SK-N-SH (cell line): ENCODE measurements at regions not wholly inside any gene's neighbourhood (a gene's known extent, or its start where the extent isn't known, plus 50 kb on each side); places are given as distances from the start of the nearest gene placed in this dataset.
A peak's percentile ranks its signal among the peaks of the same experiment; 100 is the strongest.

Source experiments
- CTCF ChIA-PET: fragments of 300-600, 350-600 bp; formaldehyde crosslinking; extraction: SDS; loops from one replicate; lab custom pipeline; 2021; lab: Yijun Ruan, JAX
- POLR2A ChIA-PET: fragments of 350-600 bp; sonication (Branson Sonifier 250); formaldehyde crosslinking; extraction: SDS; loops from one replicate; lab custom pipeline; 2020; ENCODE audit warnings: antibody characterized with exemption, inconsistent platforms; lab: Yijun Ruan, JAX
- DNase-seq: peaks from one replicate; pipeline ENCODE4 v3.0.0; 2012
- H2AFZ ChIP-seq: fragments of 200-600 bp; sonication (generic); 2 replicates; pipeline ENCODE4 v1.8.1; 2016; ENCODE audit warnings: antibody characterized with exemption, mild to moderate bottlenecking, low read depth
- H3F3A ChIP-seq: fragments of 200-600 bp; sonication (generic); replicated peaks from 2 replicates; pipeline ENCODE3; 2016; ENCODE audit warnings: antibody characterized with exemption, mild to moderate bottlenecking; ENCODE audit not compliant: insufficient read depth
- H3K27ac ChIP-seq, 2 experiments: fragments of 200-500 bp in 1 of 2; fragments of 200-600 bp in 1 of 2; sonication (Bioruptor generic) in 1 of 2; sonication (generic), shearing (Covaris generic) in 1 of 2; 2 replicates each; pipeline versions ENCODE4 v1.5.1 to v1.6.1; 2014 to 2016; ENCODE audit warnings: low read depth in 2 of 2, inconsistent platforms in 1 of 2, low read length in 1 of 2, mild to moderate bottlenecking in 1 of 2, mixed read lengths in 1 of 2
- H3K27me3 ChIP-seq: fragments of 200-600 bp; sonication (generic), shearing (Covaris generic); 2 replicates; pipeline ENCODE4 v1.6.1; 2016; ENCODE audit warnings: mixed run types; ENCODE audit not compliant: insufficient read depth
- H3K36me3 ChIP-seq, 2 experiments: fragments of 200-500 bp in 1 of 2; fragments of 200-600 bp in 1 of 2; sonication (Bioruptor generic) in 1 of 2; sonication (generic) in 1 of 2; replicated peaks in 1 of 2; 2 replicates each; pipeline versions ENCODE3 to v1.5.1; 2014 to 2016; ENCODE audit warnings: low read length in 1 of 2, mild to moderate bottlenecking in 1 of 2; ENCODE audit not compliant: insufficient read depth in 2 of 2, control insufficient read depth in 1 of 2
- H3K4me1 ChIP-seq, 2 experiments: fragments of 200-500 bp in 1 of 2; fragments of 200-600 bp in 1 of 2; sonication (Bioruptor generic) in 1 of 2; sonication (generic), shearing (Covaris generic) in 1 of 2; 2 replicates each; pipeline versions ENCODE4 v1.5.1 to v1.6.1; 2014 to 2016; ENCODE audit warnings: low read depth in 1 of 2, low read length in 1 of 2, mixed run types in 1 of 2; ENCODE audit not compliant: insufficient read depth in 2 of 2, control insufficient read depth in 1 of 2
- H3K4me2 ChIP-seq: fragments of 200-600 bp; sonication (generic), shearing (Covaris generic); 2 replicates; pipeline ENCODE4 v1.6.1; 2017; ENCODE audit warnings: mixed run types
- H3K4me3 ChIP-seq, 2 experiments: fragments of 200-500 bp in 1 of 2; fragments of 200-600 bp in 1 of 2; sonication (Bioruptor generic) in 1 of 2; sonication (generic), shearing (Covaris generic) in 1 of 2; 2 replicates each; pipeline versions ENCODE4 v1.5.1 to v1.8.1; 2014 to 2016; ENCODE audit warnings: low read depth in 2 of 2, inconsistent platforms in 1 of 2, low read length in 1 of 2, mild to moderate bottlenecking in 1 of 2, mixed read lengths in 1 of 2, moderate library complexity in 1 of 2
- H3K79me2 ChIP-seq: fragments of 200-600 bp; sonication (generic); 2 replicates; pipeline ENCODE4 v1.8.1; 2017; ENCODE audit warnings: mild to moderate bottlenecking; ENCODE audit not compliant: insufficient read depth
- H3K9ac ChIP-seq: fragments of 200-600 bp; sonication (generic); 2 replicates; pipeline ENCODE4 v1.6.1; 2017; ENCODE audit warnings: mixed run types
- H3K9me2 ChIP-seq: fragments of 200-600 bp; sonication (generic); 2 replicates; pipeline ENCODE4 v1.6.1; 2017; ENCODE audit warnings: mixed run types
- H3K9me3 ChIP-seq: fragments of 200-600 bp; sonication (generic); 2 replicates; pipeline ENCODE4 v1.6.1; 2017; ENCODE audit warnings: mixed run types, mild to moderate bottlenecking, moderate library complexity
- H4K20me1 ChIP-seq: fragments of 200-600 bp; sonication (generic); 2 replicates; pipeline ENCODE4 v1.6.1; 2017; ENCODE audit warnings: mild to moderate bottlenecking, mixed run types; ENCODE audit not compliant: insufficient read depth
- EZH2phosphoT487 ChIP-seq: fragments of 200-600 bp; sonication (generic); IDR thresholded peaks from 2 replicates; pipeline ENCODE4 v1.6.1; 2017; ENCODE audit warnings: low read depth, mixed run types, mild to moderate bottlenecking, antibody characterized with exemption, moderate library complexity, borderline replicate concordance
- FOSL2 ChIP-seq: IDR thresholded peaks from 2 replicates; pipeline ENCODE4 v1.4.0; 2012; ENCODE audit warnings: low read depth, mild to moderate bottlenecking, moderate library complexity, borderline replicate concordance
- FOXJ3 ChIP-seq: sonication (generic); formaldehyde crosslinking; IDR thresholded peaks from 2 replicates; pipeline ENCODE4 v1.5.1; 2020; ENCODE audit warnings: mild to moderate bottlenecking, missing genetic modification reagents
- FOXM1 ChIP-seq: IDR thresholded peaks from 2 replicates; pipeline ENCODE4 v1.4.0; 2012; ENCODE audit warnings: low read depth, mild to moderate bottlenecking
- IRF3 ChIP-seq: fragments of 150-350 bp; IDR thresholded peaks from 2 replicates; pipeline ENCODE4 v1.6.1; 2016; ENCODE audit warnings: mild to moderate bottlenecking, low read depth, low read length
- JUND ChIP-seq: IDR thresholded peaks from 2 replicates; pipeline ENCODE4 v1.4.0; 2012
- MEF2A ChIP-seq: IDR thresholded peaks from 2 replicates; pipeline ENCODE4 v1.4.0; 2012; ENCODE audit warnings: low read depth, borderline replicate concordance
- NFIC ChIP-seq: IDR thresholded peaks from 2 replicates; pipeline ENCODE4 v1.4.0; 2012; ENCODE audit warnings: borderline replicate concordance
- PBX3 ChIP-seq: IDR thresholded peaks from 2 replicates; pipeline ENCODE4; 2012
- POLR2AphosphoS5 ChIP-seq: IDR thresholded peaks from 2 replicates; pipeline ENCODE4 v1.6.1; 2012; ENCODE audit warnings: low read depth, low read length
- TAF1 ChIP-seq: IDR thresholded peaks from 2 replicates; pipeline ENCODE4 v1.6.1; 2012; ENCODE audit warnings: low read depth, mild to moderate bottlenecking, low read length, moderate library complexity, borderline replicate concordance
- TEAD4 ChIP-seq: IDR thresholded peaks from 2 replicates; pipeline ENCODE4 v1.4.0; 2012; ENCODE audit warnings: mild to moderate bottlenecking, borderline replicate concordance; ENCODE audit not compliant: insufficient read depth
- ZBTB33 ChIP-seq: IDR thresholded peaks from 2 replicates; pipeline ENCODE4 v1.4.0; 2012; ENCODE audit warnings: low read depth, borderline replicate concordance
- WGBS: methylation state at CpG from one replicate; pipeline ENCODE4 v1.1.6; 2017; ENCODE audit warnings: low lambda C conversion rate; 5-methylcytosine and 5-hydroxymethylcytosine counted together

DNA sequence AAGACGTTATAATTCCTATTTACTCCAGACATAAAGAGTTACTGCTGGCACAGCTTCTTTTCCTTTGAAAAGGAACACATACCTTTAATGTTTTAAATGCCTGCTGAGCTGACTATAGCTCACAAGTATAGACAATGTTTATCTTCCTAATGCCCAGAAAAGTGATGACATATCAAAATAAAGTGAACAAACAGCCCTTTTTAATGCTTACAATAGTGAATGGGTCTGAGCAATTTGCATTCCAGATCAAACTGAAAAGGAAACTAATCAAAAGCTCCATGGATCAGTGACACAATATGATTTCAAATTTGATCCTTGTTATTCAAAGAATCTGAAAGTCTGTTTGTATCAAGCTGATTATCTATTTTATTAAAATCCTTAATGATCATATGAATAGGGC lies 233.6 kb upstream of the SEMA3E start:
- Histone ChIP-seq H4K20me1 (no peaks in the 10 kb centered on the region), H2AFZ (peak overlapping the region; percentile 68; the same call in 1 of the 2 replicates), H3K9me3 (no peaks in the 10 kb centered on the region), H3F3A (no peaks in the 10 kb centered on the region), H3K79me2 (no peaks in the 10 kb centered on the region), H3K4me3 (no peak overlapping the region), H3K27ac (no peak overlapping the region), H3K4me1 (no peaks in the 10 kb centered on the region), H3K4me2 (no peak overlapping the region), H3K27me3 (no peaks in the 10 kb centered on the region), H3K9me2 (no peaks in the 10 kb centered on the region), H3K36me3 (no peaks in the 10 kb centered on the region), H3K9ac (no peak overlapping the region)
- ChIA-PET CTCF (interaction anchor here (0.7 kb wide), 2 partner anchors 17 to 54 kb away, joined by 3 to 4 read pairs; no protein-coding TSS in a partner anchor), POLR2A (no interaction called here)
- TF ChIP-seq FOXM1 (no peak), FOSL2 (0 out of 2 replicates have a peak, but pooled peaks have one; percentile 5), POLR2AphosphoS5 (no peak), MEF2A (0 out of 2 replicates have a peak, but pooled peaks have one; percentile 9), ZBTB33 (no peak), TAF1 (no peak)
- WGBS, result 59% methylated on average over 1 of the region's 1 CpG
- no peak for DNase-seq

- H3K4me3 ChIP-seq, result no peak overlapping the region
- no peaks in the 10 kb centered on the region for H3K9me2 ChIP-seq
- no peak overlapping the region for H2AFZ ChIP-seq
- H3K4me1 ChIP-seq, result no peaks in the 10 kb centered on the region
- no peak overlapping the region for H3K4me2 ChIP-seq
- H3K27ac ChIP-seq, result no peak overlapping the region
- H3K9ac ChIP-seq, result no peak overlapping the region
- no peaks in the 10 kb centered on the region for H3K9me3 ChIP-seq
- no peaks in the 10 kb centered on the region for H3K27me3 ChIP-seq
- POLR2A ChIA-PET, result no interaction called here
- H3K79me2 ChIP-seq, result no peaks in the 10 kb centered on the region
- H3K36me3 ChIP-seq, result no peaks in the 10 kb centered on the region
- CTCF ChIA-PET, result interaction anchor here (1.1 to 1.7 kb wide), 2 partner anchors 9 to 15 kb away, joined by 4 to 5 read pairs; no protein-coding TSS in a partner anchor
- no peak for TF ChIP-seq FOXJ3
- no peak for TF ChIP-seq NFIC
- no peak for TF ChIP-seq TEAD4
- no peaks in the 10 kb centered on the region for H4K20me1 ChIP-seq
- 74% methylated on average over 1 of the region's 1 CpG for WGBS
- DNase-seq, result no peak
- H3F3A ChIP-seq, result no peaks in the 10 kb centered on the region
Observed at GRCh38 chr7:83879063-83879462, 230.1 kb upstream of the SEMA3E start.

GRCh38 chr7:83878614-83879013 lies 229.7 kb upstream of the SEMA3E start:
- H4K20me1 ChIP-seq, result no peaks in the 10 kb centered on the region
- H3K27me3 ChIP-seq, result no peaks in the 10 kb centered on the region
- no peak overlapping the region for H3K27ac ChIP-seq
- no peak overlapping the region for H2AFZ ChIP-seq
- H3K4me2 ChIP-seq, result no peak overlapping the region
- no peak for TF ChIP-seq IRF3
- TF ChIP-seq TEAD4, result no peak
- no peak for TF ChIP-seq EZH2phosphoT487
- TF ChIP-seq POLR2AphosphoS5, result no peak
- no peak for TF ChIP-seq PBX3
- no peak for TF ChIP-seq JUND
- no peaks in the 10 kb centered on the region for H3K9me2 ChIP-seq
- H3K79me2 ChIP-seq, result no peaks in the 10 kb centered on the region
- H3K36me3 ChIP-seq, result no peaks in the 10 kb centered on the region
- H3K9me3 ChIP-seq, result no peaks in the 10 kb centered on the region
- ChIA-PET POLR2A (no interaction called here), CTCF (interaction anchor here (1.1 to 1.7 kb wide), 2 partner anchors 9 to 14 kb away, joined by 4 to 5 read pairs; no protein-coding TSS in a partner anchor)
- no peaks in the 10 kb centered on the region for H3K4me1 ChIP-seq
- no peak overlapping the region for H3K4me3 ChIP-seq
- H3K9ac ChIP-seq, result no peak overlapping the region
- DNase-seq, result no peak
- no peaks in the 10 kb centered on the region for H3F3A ChIP-seq
